ENCODE measurements at regions not wholly inside any gene's neighbourhood (a gene's known extent, or its start where the extent isn't known, plus 50 kb on each side); places are given as distances from the start of the nearest gene placed in this dataset.

GRCh38 chr3:21269882-21270281 is 481.1 kb downstream of the ZNF385D start:
- H3K27me3 Mint-ChIP-seq (ENCODE audit: insufficient read depth): no peaks in the 10 kb centered on the region

GRCh38 chr3:21260507-21260906 is 490.5 kb downstream of the ZNF385D start:
- no peak overlapping the region for H3K27ac Mint-ChIP-seq
- peaks cover 9% of the 10 kb centered on the region for H3K4me1 Mint-ChIP-seq
- Histone ChIP-seq H3K9me3 (ENCODE audit: control insufficient read depth, low read length) (peaks cover 12% of the 10 kb centered on the region), H3K4me3 (ENCODE audit: low read length) (no peak overlapping the region), H3K27ac (ENCODE audit: low read depth, low read length) (no peak overlapping the region), H3K9ac (ENCODE audit: extremely low read depth, low read length, poor library complexity, severe bottlenecking) (no peak overlapping the region), H3K36me3 (ENCODE audit: control insufficient read depth, insufficient read depth, low read length) (no peaks in the 10 kb centered on the region), H3K27me3 (ENCODE audit: control insufficient read depth, insufficient read depth, low read length, poor library complexity, severe bottlenecking) (no peaks in the 10 kb centered on the region), H3K4me1 (ENCODE audit: control insufficient read depth, insufficient read depth, low read length) (no peaks in the 10 kb centered on the region)
- no peak for DNase-seq
- no peak overlapping the region for H3K4me3 Mint-ChIP-seq
- peaks cover 6% of the 10 kb centered on the region for H3K9me3 Mint-ChIP-seq
- TF ChIP-seq CTCF (conservative IDR thresholded peaks at IDR 0.05): no peak
- 89 to 90% methylated on average over 3 to 5 of the region's 5 CpGs for WGBS, 2 experiments (ENCODE audit: insufficient coverage in 1 of 2, insufficient read length in 1 of 2)
- H3K27me3 Mint-ChIP-seq (ENCODE audit: insufficient read depth): no peaks in the 10 kb centered on the region
- H3K36me3 Mint-ChIP-seq (ENCODE audit: low read depth): peaks cover 8% of the 10 kb centered on the region

More at GRCh38 chr3:21269882-21270281, 481.1 kb downstream of the ZNF385D start:
- no peaks in the 10 kb centered on the region for H3K27me3 ChIP-seq (ENCODE audit: control insufficient read depth, insufficient read depth, low read length, poor library complexity, severe bottlenecking)
- Mint-ChIP-seq H3K9me3 (peaks cover 23% of the 10 kb centered on the region), H3K4me3 (no peak overlapping the region), H3K36me3 (ENCODE audit: low read depth) (peaks cover 49% of the 10 kb centered on the region), H3K27ac (no peak overlapping the region), H3K4me1 (no peaks in the 10 kb centered on the region)
- no peak for TF ChIP-seq CTCF (conservative IDR thresholded peaks at IDR 0.05)
- H3K27ac ChIP-seq (ENCODE audit: low read depth, low read length): no peak overlapping the region
- no peak for DNase-seq
- H3K4me1 ChIP-seq (ENCODE audit: control insufficient read depth, insufficient read depth, low read length): no peaks in the 10 kb centered on the region
- H3K9me3 ChIP-seq (ENCODE audit: control insufficient read depth, low read length): peaks cover 8% of the 10 kb centered on the region
- no peak overlapping the region for H3K4me3 ChIP-seq (ENCODE audit: low read length)
- no peak overlapping the region for H3K9ac ChIP-seq (ENCODE audit: extremely low read depth, low read length, poor library complexity, severe bottlenecking)
- H3K36me3 ChIP-seq (ENCODE audit: control insufficient read depth, insufficient read depth, low read length): no peaks in the 10 kb centered on the region

- H3K36me3 Mint-ChIP-seq (ENCODE audit: low read depth): peaks cover 9% of the 10 kb centered on the region
- H3K27me3 ChIP-seq (ENCODE audit: control insufficient read depth, insufficient read depth, low read length, poor library complexity, severe bottlenecking): no peaks in the 10 kb centered on the region
- H3K4me3 ChIP-seq (ENCODE audit: low read length): no peak overlapping the region
- H3K4me1 Mint-ChIP-seq: peaks cover 9% of the 10 kb centered on the region
- TF ChIP-seq CTCF (conservative IDR thresholded peaks at IDR 0.05): no peak
- H3K27ac ChIP-seq (ENCODE audit: low read depth, low read length): no peak overlapping the region
- DNase-seq: no peak
- no peak overlapping the region for H3K9ac ChIP-seq (ENCODE audit: extremely low read depth, low read length, poor library complexity, severe bottlenecking)
- H3K4me1 ChIP-seq (ENCODE audit: control insufficient read depth, insufficient read depth, low read length): no peaks in the 10 kb centered on the region
- no peak overlapping the region for H3K4me3 Mint-ChIP-seq
- no peaks in the 10 kb centered on the region for H3K36me3 ChIP-seq (ENCODE audit: control insufficient read depth, insufficient read depth, low read length)
- no peaks in the 10 kb centered on the region for H3K27me3 Mint-ChIP-seq (ENCODE audit: insufficient read depth)
- 41 to 75% methylated on average over 2 to 3 of the region's 3 CpGs for WGBS, 2 experiments (ENCODE audit: insufficient coverage in 1 of 2, insufficient read length in 1 of 2)
- H3K27ac Mint-ChIP-seq: no peak overlapping the region
- H3K9me3 ChIP-seq (ENCODE audit: control insufficient read depth, low read length): peaks cover 15% of the 10 kb centered on the region
- H3K9me3 Mint-ChIP-seq: peaks cover 10% of the 10 kb centered on the region
These were observed 491.1 kb downstream of the ZNF385D start for GRCh38 chr3:21259896-21260295.

Measured in endodermal cell (in vitro differentiated cells).